ENCODE measurements at regions not wholly inside any gene's neighbourhood (a gene's known extent, or its start where the extent isn't known, plus 50 kb on each side); places are given as distances from the start of the nearest gene placed in this dataset.

GRCh38 chr16:7044331-7044730 is 288.3 kb upstream of the RBFOX1 start:
- no peak for TF ChIP-seq POLR2A (IDR thresholded peaks at IDR 0.05)
- H3K27me3 ChIP-seq = no peaks in the 10 kb centered on the region
- intact Hi-C loops (cut with DNase I) = no loop called here

GRCh38 chr16:7038475-7038874 is 294.2 kb upstream of the RBFOX1 start:
- H3K9me3 ChIP-seq = no peaks in the 10 kb centered on the region
- TF ChIP-seq CTCF (IDR thresholded peaks at IDR 0.05) (no peak), POLR2A (IDR thresholded peaks at IDR 0.05) (no peak), POLR2AphosphoS5 (IDR thresholded peaks at IDR 0.05; ENCODE audit: insufficient read depth in 1 of 2, low read depth in 1 of 2) (no peak)
- DNase-seq (ENCODE audit: extremely low spot score in 2 of 2) = no peak
- no peak overlapping the region for H3K4me3 ChIP-seq
- no peak overlapping the region for H3K27ac ChIP-seq
- intact Hi-C loops (cut with DNase I) = no loop called here
- H3K27me3 ChIP-seq = no peaks in the 10 kb centered on the region
- H3K36me3 ChIP-seq = no peaks in the 10 kb centered on the region
- no peaks in the 10 kb centered on the region for H3K4me1 ChIP-seq

More at GRCh38 chr16:7044331-7044730, 288.3 kb upstream of the RBFOX1 start:
- Histone ChIP-seq H3K4me3 (no peak overlapping the region), H3K36me3 (no peaks in the 10 kb centered on the region), H3K4me1 (no peaks in the 10 kb centered on the region), H3K9me3 (no peaks in the 10 kb centered on the region), H3K27ac (no peak overlapping the region)
- DNase-seq (ENCODE audit: extremely low spot score in 2 of 2) = no peak

- Histone ChIP-seq H3K27ac (no peak overlapping the region), H3K9me3 (no peaks in the 10 kb centered on the region), H3K36me3 (no peaks in the 10 kb centered on the region), H3K27me3 (no peaks in the 10 kb centered on the region), H3K4me3 (no peak overlapping the region), H3K4me1 (no peaks in the 10 kb centered on the region)
- DNase-seq (ENCODE audit: extremely low spot score in 2 of 2) = no peak
- no peak for TF ChIP-seq POLR2A (IDR thresholded peaks at IDR 0.05)
- no peak for TF ChIP-seq CTCF (IDR thresholded peaks at IDR 0.05)
- TF ChIP-seq POLR2AphosphoS5 (IDR thresholded peaks at IDR 0.05; ENCODE audit: insufficient read depth in 1 of 2, low read depth in 1 of 2) = no peak
- intact Hi-C loops (cut with DNase I) = no loop called here
Measured at GRCh38 chr16:7037495-7037894, 295.1 kb upstream of the RBFOX1 start.

GRCh38 chr16:7031031-7031430 is 301.6 kb upstream of the RBFOX1 start:
- H3K4me1 ChIP-seq = no peaks in the 10 kb centered on the region
- intact Hi-C loops (cut with DNase I) = no loop called here
- H3K27me3 ChIP-seq = no peaks in the 10 kb centered on the region
- TF ChIP-seq POLR2A (IDR thresholded peaks at IDR 0.05) (no peak), POLR2AphosphoS5 (IDR thresholded peaks at IDR 0.05; ENCODE audit: insufficient read depth in 1 of 2, low read depth in 1 of 2) (no peak), CTCF (IDR thresholded peaks at IDR 0.05) (no peak)
- DNase-seq (ENCODE audit: extremely low spot score in 2 of 2) = no peak
- H3K4me3 ChIP-seq = no peak overlapping the region
- no peaks in the 10 kb centered on the region for H3K36me3 ChIP-seq
- H3K27ac ChIP-seq = no peak overlapping the region
- H3K9me3 ChIP-seq = no peaks in the 10 kb centered on the region

GRCh38 chr16:7027401-7027800 is 305.2 kb upstream of the RBFOX1 start:
- Histone ChIP-seq H3K4me3 (no peak overlapping the region), H3K36me3 (no peaks in the 10 kb centered on the region), H3K9me3 (no peaks in the 10 kb centered on the region), H3K4me1 (no peaks in the 10 kb centered on the region), H3K27ac (no peak overlapping the region), H3K27me3 (no peaks in the 10 kb centered on the region)
- no peak for DNase-seq (ENCODE audit: extremely low spot score in 2 of 2)
- intact Hi-C loops (cut with DNase I) = no loop called here
- TF ChIP-seq POLR2AphosphoS5 (IDR thresholded peaks at IDR 0.05; ENCODE audit: insufficient read depth in 1 of 2, low read depth in 1 of 2) (no peak), POLR2A (IDR thresholded peaks at IDR 0.05) (no peak), CTCF (IDR thresholded peaks at IDR 0.05) (no peak)

- Histone ChIP-seq H3K27me3 (no peaks in the 10 kb centered on the region), H3K4me3 (no peak overlapping the region), H3K9me3 (no peaks in the 10 kb centered on the region), H3K36me3 (no peaks in the 10 kb centered on the region), H3K4me1 (no peaks in the 10 kb centered on the region), H3K27ac (no peak overlapping the region)
- TF ChIP-seq POLR2AphosphoS5 (IDR thresholded peaks at IDR 0.05; ENCODE audit: insufficient read depth in 1 of 2, low read depth in 1 of 2) (no peak), POLR2A (IDR thresholded peaks at IDR 0.05) (no peak), CTCF (IDR thresholded peaks at IDR 0.05) (no peak)
- intact Hi-C loops (cut with DNase I) = no loop called here
- no peak for DNase-seq (ENCODE audit: extremely low spot score in 2 of 2)
Measured at GRCh38 chr16:7026639-7027038, 306.0 kb upstream of the RBFOX1 start.

Data from vagina (tissue), 2 donors.